B cell (primary cell): ENCODE measurements at regions not wholly inside any gene's neighbourhood (a gene's known extent, or its start where the extent isn't known, plus 50 kb on each side); places are given as distances from the start of the nearest gene placed in this dataset.

Experiments used
- EZH2 ChIP-seq: IDR thresholded peaks from 2 replicates; pipeline ENCODE4 v1.6.1; 2012; ENCODE audit warnings: borderline replicate concordance, low read depth, mild to moderate bottlenecking, moderate library complexity, low read length; ENCODE audit not compliant: insufficient read depth, poor library complexity, severe bottlenecking
- TF ChIP-seq, protein P1 (sequence below): fragments of 200-600 bp; IDR thresholded peaks from one replicate; pipeline ENCODE4 v1.8.0; 2022; ENCODE audit warnings: antibody characterized with exemption, mild to moderate bottlenecking

GRCh38 chr2:175838979-175839378 is 163.1 kb downstream of the LNPK start:
- TF ChIP-seq EZH2 = no peak
- TF ChIP-seq, protein P1, sequence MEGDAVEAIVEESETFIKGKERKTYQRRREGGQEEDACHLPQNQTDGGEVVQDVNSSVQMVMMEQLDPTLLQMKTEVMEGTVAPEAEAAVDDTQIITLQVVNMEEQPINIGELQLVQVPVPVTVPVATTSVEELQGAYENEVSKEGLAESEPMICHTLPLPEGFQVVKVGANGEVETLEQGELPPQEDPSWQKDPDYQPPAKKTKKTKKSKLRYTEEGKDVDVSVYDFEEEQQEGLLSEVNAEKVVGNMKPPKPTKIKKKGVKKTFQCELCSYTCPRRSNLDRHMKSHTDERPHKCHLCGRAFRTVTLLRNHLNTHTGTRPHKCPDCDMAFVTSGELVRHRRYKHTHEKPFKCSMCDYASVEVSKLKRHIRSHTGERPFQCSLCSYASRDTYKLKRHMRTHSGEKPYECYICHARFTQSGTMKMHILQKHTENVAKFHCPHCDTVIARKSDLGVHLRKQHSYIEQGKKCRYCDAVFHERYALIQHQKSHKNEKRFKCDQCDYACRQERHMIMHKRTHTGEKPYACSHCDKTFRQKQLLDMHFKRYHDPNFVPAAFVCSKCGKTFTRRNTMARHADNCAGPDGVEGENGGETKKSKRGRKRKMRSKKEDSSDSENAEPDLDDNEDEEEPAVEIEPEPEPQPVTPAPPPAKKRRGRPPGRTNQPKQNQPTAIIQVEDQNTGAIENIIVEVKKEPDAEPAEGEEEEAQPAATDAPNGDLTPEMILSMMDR = no peak
